DMS153 treated with DMSO at 0.1 percent for 48 hours (cell line): ENCODE measurements at regions not wholly inside any gene's neighbourhood (a gene's known extent, or its start where the extent isn't known, plus 50 kb on each side); places are given as distances from the start of the nearest gene placed in this dataset.

Experiments
- DNase-seq: peaks from one replicate; lab custom pipeline; 2025; ENCODE audit not compliant: unreplicated experiment; lab: John Stamatoyannopoulos, UW

DNA sequence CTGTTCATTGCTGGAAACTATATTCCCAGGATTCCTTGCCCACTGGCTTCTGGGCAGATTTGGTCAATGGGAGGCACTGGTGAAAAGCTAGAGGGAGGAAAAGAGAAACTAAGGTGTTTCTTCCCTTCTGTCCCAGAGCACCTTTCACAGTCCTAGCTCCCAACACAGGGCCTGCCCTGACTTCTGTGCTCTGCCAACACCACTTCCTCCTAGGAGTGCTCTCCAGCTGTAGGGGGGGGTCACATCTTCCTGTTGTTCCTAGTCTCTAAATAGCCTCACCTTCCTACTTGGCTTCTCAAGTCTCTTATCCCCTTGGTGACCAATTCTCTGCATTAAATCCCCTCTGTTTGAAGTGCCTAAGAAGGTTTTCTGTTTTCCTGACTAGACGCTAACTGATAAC lies 115.4 kb downstream of the ADRB2 start:
- DNase-seq, result no peak

DNA sequence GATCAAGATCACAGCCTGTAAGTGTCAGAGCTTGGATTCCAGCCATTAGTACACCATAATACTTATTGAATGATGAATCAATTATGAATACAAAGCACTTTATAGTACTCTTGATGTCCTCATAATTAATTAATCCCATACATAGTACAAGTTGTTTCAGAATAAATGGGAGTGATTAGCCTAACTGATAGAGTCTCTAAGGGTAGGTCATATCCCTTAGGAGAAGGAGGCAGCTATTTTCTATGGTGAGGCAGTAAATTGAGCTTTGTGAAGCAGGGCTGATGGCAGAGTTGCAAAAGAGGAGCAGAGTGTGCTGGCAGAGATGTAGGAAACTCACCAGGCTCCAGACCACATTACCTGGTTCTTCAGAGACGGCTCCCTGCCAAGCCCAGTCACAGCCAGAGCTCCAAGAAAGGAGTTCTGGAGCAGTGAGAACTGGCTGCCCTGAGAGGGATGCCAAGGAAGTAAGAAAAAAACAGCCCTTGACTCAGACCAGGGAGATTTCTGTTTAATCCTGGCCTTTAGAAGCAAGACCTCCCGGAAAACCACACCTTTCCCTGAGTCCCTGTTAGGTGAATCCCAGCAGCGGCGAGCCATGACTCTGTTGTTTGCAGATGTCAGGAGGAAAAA lies 112.9 kb downstream of the SH3TC2 start:
- DNase-seq, result no peak

DNA sequence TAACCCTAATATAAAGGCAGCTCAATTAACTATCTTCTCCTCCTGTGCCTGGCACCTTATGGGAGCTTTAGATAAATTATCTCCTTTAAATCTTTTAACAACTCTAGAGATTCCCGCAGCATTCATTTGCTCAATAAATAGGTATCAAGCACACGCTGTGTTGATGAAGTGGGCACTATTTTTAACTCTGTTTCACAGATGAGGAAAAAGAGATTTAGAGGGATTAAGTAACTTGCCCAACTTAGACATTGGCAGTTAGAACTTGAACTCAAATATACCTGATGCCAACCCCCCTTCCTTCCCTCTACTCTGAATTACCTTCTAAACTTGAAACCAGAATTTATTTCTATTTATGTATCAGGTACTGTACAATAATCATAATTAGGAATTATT lies 112.4 kb downstream of the SH3TC2 start:
- no peak for DNase-seq

DNA sequence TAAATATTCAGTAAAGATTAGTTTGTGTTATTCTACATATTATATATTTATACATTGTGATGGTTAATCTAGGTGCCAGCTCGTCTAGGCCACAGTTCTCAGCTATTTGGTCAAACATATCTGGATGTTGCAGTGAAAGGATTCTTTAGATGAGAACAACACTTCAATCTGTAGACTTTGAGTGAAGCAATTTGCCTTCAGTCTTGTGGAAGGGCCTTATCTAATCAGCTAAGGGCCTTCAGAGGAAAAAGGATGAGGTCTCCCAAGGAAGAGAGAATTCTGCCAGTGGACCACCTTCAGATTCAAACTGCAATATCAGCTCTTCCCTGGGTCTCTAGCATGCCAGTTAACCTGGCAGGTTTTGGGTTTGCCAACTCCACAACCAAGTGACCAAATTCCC lies 112.0 kb downstream of the SH3TC2 start:
- no peak for DNase-seq

DNA sequence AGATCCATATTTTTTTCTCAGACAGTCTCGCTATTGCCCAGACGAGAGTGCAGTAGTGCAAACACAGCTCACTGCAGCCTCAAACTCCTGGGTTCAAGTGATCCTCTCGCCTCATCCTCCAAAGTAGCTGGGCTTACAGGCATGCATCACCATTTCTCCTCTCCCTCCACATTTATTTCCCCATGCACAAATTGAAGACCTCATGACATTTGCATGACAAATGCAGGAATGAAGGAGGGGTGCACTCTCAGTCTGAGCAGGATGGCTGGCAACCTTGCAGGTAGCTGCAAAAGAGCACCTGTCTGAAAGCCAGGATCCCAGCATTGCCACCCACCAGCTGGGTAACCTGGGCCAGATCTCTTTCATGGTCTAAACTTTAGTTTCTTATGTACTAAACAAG lies 111.2 kb downstream of the SH3TC2 start:
- no peak for DNase-seq

DNA sequence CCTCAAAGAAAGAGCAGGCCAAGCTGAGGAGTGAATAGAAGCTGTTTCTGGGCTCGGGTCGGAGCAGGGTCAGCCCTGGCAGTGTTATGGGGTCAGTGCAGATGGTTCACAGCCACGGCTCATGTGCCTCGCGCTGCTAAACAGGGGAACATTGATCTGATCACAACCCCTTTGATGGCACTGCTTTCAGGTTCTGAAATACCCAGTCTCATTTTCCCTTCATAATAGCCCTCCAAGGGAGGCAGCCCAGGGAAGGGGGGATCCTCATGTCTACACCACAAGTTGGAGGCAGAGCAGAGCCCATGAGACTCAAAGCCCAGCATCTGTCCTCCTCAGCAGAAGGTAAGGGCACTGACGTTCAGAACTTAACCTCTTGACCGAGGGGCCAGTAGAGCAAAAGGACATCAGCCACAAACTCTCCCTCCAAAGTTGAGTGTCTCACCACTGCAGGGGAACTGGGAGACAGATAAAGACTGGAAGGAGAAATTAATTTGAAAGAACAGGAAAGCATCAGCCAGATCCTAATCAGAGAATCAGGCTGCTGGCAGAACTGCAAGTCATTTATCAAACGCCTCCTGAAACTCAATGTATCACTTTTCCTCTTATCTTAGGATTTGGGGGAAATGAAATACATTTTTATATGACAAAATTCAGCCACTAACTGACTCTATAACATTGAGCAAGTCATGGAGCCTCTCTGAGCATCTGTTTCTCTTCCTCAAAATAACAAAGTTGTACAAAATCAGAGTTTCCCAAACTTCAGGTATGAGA lies 110.6 kb downstream of the SH3TC2 start:
- DNase-seq, result no peak

DNA sequence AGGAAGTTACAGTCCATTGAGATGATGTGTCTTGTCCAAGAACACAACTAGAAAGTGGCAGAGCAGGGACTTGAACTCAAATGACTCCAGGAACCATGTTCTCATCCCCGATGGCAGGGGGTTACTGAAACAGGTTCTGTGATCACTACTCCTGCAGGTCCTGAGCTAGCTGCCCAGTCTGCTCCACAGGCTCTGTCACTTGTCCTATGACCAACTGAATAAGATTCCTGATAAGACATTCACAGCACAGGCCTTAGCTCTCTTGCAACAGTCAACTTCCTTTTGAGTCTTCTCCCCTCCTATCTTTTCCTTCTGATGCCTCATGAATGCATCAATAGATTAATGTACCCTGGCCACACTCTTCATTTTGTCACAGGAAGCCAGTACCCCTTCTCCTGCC lies 109.2 kb downstream of the SH3TC2 start:
- DNase-seq, result no peak
